ENCODE measurements at regions not wholly inside any gene's neighbourhood (a gene's known extent, or its start where the extent isn't known, plus 50 kb on each side); places are given as distances from the start of the nearest gene placed in this dataset.

DNA sequence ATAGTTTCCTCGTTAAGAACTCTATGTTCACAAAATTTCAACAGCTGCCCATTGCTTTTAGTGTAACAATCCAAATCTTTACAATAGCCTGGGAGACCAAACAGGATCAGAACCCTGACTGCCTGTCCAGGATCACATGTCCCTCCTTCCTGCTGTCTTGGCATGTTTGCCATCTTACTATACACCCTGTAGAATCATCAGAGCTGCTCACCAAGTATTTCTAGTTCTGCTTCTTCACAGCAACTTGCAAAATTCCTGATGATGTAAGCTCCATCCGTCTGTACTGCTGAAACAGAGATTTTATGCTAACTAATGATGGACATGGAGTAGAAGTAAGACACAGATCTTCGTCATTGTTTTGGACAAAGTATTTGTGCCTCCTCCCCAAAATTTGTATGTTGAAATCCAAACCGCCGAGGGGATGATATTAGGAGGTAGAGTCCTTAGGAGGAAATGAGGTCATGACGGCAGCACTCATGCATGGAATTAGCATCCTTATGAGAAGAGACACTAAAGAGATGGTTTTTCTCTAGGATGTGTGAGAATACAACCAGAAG, 464.9 kb upstream of the BRINP1 start:
- no peaks in the 10 kb centered on the region for H3K27me3 ChIP-seq (ENCODE audit: control insufficient read depth, insufficient read depth, low read length)
- H3K36me3 ChIP-seq (ENCODE audit: control insufficient read depth, insufficient read depth, low read length) = no peaks in the 10 kb centered on the region
- TF ChIP-seq, protein P1, sequence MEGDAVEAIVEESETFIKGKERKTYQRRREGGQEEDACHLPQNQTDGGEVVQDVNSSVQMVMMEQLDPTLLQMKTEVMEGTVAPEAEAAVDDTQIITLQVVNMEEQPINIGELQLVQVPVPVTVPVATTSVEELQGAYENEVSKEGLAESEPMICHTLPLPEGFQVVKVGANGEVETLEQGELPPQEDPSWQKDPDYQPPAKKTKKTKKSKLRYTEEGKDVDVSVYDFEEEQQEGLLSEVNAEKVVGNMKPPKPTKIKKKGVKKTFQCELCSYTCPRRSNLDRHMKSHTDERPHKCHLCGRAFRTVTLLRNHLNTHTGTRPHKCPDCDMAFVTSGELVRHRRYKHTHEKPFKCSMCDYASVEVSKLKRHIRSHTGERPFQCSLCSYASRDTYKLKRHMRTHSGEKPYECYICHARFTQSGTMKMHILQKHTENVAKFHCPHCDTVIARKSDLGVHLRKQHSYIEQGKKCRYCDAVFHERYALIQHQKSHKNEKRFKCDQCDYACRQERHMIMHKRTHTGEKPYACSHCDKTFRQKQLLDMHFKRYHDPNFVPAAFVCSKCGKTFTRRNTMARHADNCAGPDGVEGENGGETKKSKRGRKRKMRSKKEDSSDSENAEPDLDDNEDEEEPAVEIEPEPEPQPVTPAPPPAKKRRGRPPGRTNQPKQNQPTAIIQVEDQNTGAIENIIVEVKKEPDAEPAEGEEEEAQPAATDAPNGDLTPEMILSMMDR (IDR thresholded peaks at IDR 0.05; ENCODE audit: insufficient read depth, low read length, poor library complexity, severe bottlenecking) = no peak
- no peak for DNase-seq (ENCODE audit: low read depth)
- no peak overlapping the region for H3K4me3 ChIP-seq (ENCODE audit: low read depth, low read length)

DNA sequence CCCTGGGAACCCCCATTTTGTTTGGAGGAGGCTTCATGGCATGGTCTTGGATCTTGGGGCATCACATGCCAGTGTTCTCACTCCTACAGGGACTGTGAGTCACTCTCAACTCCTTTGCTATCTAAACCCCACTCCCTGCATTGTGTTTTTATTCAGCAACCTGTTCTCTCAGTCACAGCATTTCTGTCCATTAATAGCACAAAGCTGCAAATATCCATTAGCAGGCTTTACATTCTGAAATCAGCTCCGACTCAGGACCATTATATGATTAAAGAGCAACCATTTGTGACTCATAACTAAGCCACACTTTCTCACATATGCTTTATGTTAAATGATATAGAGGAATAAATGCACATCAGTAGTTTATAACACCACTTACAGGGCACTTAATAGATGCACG, 462.1 kb upstream of the BRINP1 start:
- no peaks in the 10 kb centered on the region for H3K36me3 ChIP-seq (ENCODE audit: control insufficient read depth, insufficient read depth, low read length)

DNA sequence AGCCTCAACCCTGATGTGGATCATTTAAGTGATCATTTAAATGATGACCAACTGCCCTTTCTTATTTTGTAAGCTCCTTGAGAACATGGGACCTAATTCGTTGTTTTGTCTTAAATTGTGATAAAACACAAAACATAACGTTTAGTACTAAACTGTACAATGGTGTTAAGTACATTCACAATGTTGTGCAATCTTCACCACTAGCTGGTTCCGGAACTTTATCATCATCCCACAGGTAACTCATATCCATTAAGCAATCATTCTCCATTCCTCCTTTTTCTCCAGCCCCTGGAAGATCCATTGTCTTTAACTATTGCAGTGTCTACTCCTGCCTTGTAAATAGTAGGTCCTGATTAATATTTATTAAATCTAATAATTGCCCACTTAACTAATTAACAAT, 460.5 kb upstream of the BRINP1 start:
- DNase-seq (ENCODE audit: low read depth) = no peak
- TF ChIP-seq, protein P1 (IDR thresholded peaks at IDR 0.05; ENCODE audit: insufficient read depth, low read length, poor library complexity, severe bottlenecking) = no peak
- no peaks in the 10 kb centered on the region for H3K36me3 ChIP-seq (ENCODE audit: control insufficient read depth, insufficient read depth, low read length)
- H3K4me3 ChIP-seq (ENCODE audit: low read depth, low read length) = no peak overlapping the region
- no peaks in the 10 kb centered on the region for H3K27me3 ChIP-seq (ENCODE audit: control insufficient read depth, insufficient read depth, low read length)

More for the DNA sequence above, 462.1 kb upstream of the BRINP1 start:
- DNase-seq (ENCODE audit: low read depth) = no peak
- TF ChIP-seq, protein P1 (IDR thresholded peaks at IDR 0.05; ENCODE audit: insufficient read depth, low read length, poor library complexity, severe bottlenecking) = no peak
- no peaks in the 10 kb centered on the region for H3K27me3 ChIP-seq (ENCODE audit: control insufficient read depth, insufficient read depth, low read length)
- no peak overlapping the region for H3K4me3 ChIP-seq (ENCODE audit: low read depth, low read length)

DNA sequence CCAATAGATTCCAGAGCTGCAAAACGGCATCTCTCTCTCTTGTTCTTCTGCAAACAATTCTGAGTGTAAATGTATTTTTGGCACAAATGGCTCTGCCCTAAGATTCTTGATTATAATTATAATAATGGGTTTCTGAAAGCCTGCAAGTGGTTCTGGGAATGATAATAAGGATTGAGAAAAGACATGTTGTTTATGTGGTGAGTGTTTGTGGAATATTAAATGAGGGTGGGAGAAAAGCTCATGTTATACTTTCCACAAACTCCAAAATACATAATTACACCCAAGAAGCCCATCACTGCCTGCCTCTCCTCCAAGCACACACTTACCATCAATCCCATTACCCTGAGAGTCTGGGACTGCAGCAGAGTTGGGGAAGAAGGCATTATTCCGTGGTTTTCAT, 460.0 kb upstream of the BRINP1 start:
- TF ChIP-seq, protein P1 (IDR thresholded peaks at IDR 0.05; ENCODE audit: insufficient read depth, low read length, poor library complexity, severe bottlenecking) = no peak
- H3K27me3 ChIP-seq (ENCODE audit: control insufficient read depth, insufficient read depth, low read length) = no peaks in the 10 kb centered on the region

DNA sequence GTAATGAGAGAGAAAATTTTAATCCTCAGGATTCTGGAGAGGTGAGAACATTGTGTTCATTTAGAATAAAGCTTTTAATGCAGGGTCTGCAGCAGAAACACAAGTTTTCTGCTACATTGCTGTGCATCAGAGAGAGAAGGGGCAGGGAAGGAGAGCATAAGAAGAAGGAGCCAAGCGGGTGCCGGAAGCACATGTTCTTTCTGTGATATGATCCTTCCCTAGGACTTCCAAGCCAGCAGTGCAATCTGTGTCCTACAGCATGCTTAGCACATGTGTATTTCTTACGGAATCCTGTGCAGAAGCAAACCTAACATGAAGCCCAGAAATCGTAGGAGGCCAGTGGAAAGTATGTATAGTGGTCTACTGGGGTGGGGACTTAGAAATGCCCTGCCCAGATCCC, 458.3 kb upstream of the BRINP1 start:
- no peak for DNase-seq (ENCODE audit: low read depth)
- Histone ChIP-seq H3K36me3 (ENCODE audit: control insufficient read depth, insufficient read depth, low read length) (no peaks in the 10 kb centered on the region), H3K4me3 (ENCODE audit: low read depth, low read length) (no peak overlapping the region), H3K27me3 (ENCODE audit: control insufficient read depth, insufficient read depth, low read length) (no peaks in the 10 kb centered on the region)
- TF ChIP-seq, protein P1 (IDR thresholded peaks at IDR 0.05; ENCODE audit: insufficient read depth, low read length, poor library complexity, severe bottlenecking) = no peak

More for the DNA sequence above, 460.0 kb upstream of the BRINP1 start:
- Histone ChIP-seq H3K36me3 (ENCODE audit: control insufficient read depth, insufficient read depth, low read length) (no peaks in the 10 kb centered on the region), H3K4me3 (ENCODE audit: low read depth, low read length) (no peak overlapping the region)
- DNase-seq (ENCODE audit: low read depth) = no peak

DNA sequence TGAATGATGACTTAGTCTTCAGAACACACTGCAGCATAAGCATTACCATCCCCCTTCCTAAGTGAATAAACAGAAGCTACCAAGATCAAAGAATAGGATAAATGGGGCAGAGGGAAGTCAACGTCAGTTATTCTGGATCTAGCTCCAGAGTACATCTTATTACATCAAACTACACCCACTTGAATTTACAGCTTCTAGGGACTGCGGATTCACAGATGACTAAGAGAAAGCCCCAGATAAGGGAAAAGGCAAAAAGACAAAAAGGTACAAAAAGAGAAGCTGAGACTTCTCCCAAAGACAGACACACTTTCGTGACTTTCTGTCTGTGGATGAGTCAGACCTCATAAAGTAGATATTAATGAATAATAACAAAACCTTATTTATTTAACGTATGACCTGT, 457.9 kb upstream of the BRINP1 start:
- DNase-seq (ENCODE audit: low read depth) = no peak
- Histone ChIP-seq H3K4me3 (ENCODE audit: low read depth, low read length) (no peak overlapping the region), H3K27me3 (ENCODE audit: control insufficient read depth, insufficient read depth, low read length) (no peaks in the 10 kb centered on the region), H3K36me3 (ENCODE audit: control insufficient read depth, insufficient read depth, low read length) (no peaks in the 10 kb centered on the region)
- TF ChIP-seq, protein P1 (IDR thresholded peaks at IDR 0.05; ENCODE audit: insufficient read depth, low read length, poor library complexity, severe bottlenecking) = no peak

All from kidney epithelial cell (primary cell).